ENCODE measurements at regions not wholly inside any gene's neighbourhood (a gene's known extent, or its start where the extent isn't known, plus 50 kb on each side); places are given as distances from the start of the nearest gene placed in this dataset.
"Not testable (repeated sequence)": the region's sequence is repeated elsewhere in the genome, so short reads cannot be mapped to it uniquely, and the experiment has no call there.

GRCh38 chr12:90216020-90216552, 507.4 kb upstream of the ATP2B1 start:
- Histone ChIP-seq H3K9ac (ENCODE audit: insufficient read length) (no peak overlapping the region), H3K4me3 (no peak overlapping the region), H3K27ac (no peak overlapping the region), H3K9me3 (ENCODE audit: low read depth, low read length) (no peaks in the 10 kb centered on the region), H3K36me3 (ENCODE audit: insufficient read depth, low read length) (no peaks in the 10 kb centered on the region)
- TF ChIP-seq EZH2 (IDR thresholded peaks at IDR 0.05): no peak
- TF ChIP-seq FOXP2 (optimal IDR thresholded peaks at IDR 0.05; ENCODE audit: control extremely low read depth, extremely low read length, insufficient read depth): no peak
- TF ChIP-seq POLR2AphosphoS5 (IDR thresholded peaks at IDR 0.05; ENCODE audit: borderline replicate concordance, low read depth, low read length): no peak
- DNase-seq (ENCODE audit: low read depth, low spot score): no peak

- TF ChIP-seq FOXP2 (optimal IDR thresholded peaks at IDR 0.05; ENCODE audit: control extremely low read depth, extremely low read length, insufficient read depth) (no peak), POLR2AphosphoS5 (IDR thresholded peaks at IDR 0.05; ENCODE audit: borderline replicate concordance, low read depth, low read length) (no peak), EZH2 (IDR thresholded peaks at IDR 0.05) (no peak)
- Histone ChIP-seq H3K27ac (no peak overlapping the region), H3K9ac (ENCODE audit: insufficient read length) (no peak overlapping the region), H3K9me3 (ENCODE audit: low read depth, low read length) (no peaks in the 10 kb centered on the region), H3K4me3 (no peak overlapping the region), H3K36me3 (ENCODE audit: insufficient read depth, low read length) (no peaks in the 10 kb centered on the region)
- no peak for DNase-seq (ENCODE audit: low read depth, low spot score)
Observed at GRCh38 chr12:90211017-90211416, 502.4 kb upstream of the ATP2B1 start.

- no peak overlapping the region for H3K27ac ChIP-seq
- H3K9ac ChIP-seq (ENCODE audit: insufficient read length): no peak overlapping the region
- no peak overlapping the region for H3K4me3 ChIP-seq
- TF ChIP-seq EZH2 (IDR thresholded peaks at IDR 0.05): no peak
- no peak for DNase-seq (ENCODE audit: low read depth, low spot score)
- no peaks in the 10 kb centered on the region for H3K9me3 ChIP-seq (ENCODE audit: low read depth, low read length)
- no peaks in the 10 kb centered on the region for H3K36me3 ChIP-seq (ENCODE audit: insufficient read depth, low read length)
Observed at GRCh38 chr12:90209029-90209428, 500.4 kb upstream of the ATP2B1 start.

GRCh38 chr12:90208379-90208778, 499.7 kb upstream of the ATP2B1 start:
- H3K27ac ChIP-seq; H3K4me3 ChIP-seq; H3K9me3 ChIP-seq (ENCODE audit: low read depth, low read length); DNase-seq (ENCODE audit: low read depth, low spot score); H3K9ac ChIP-seq (ENCODE audit: insufficient read length); H3K36me3 ChIP-seq (ENCODE audit: insufficient read depth, low read length): not testable (repeated sequence)

GRCh38 chr12:90207799-90208198, 499.2 kb upstream of the ATP2B1 start:
- no peak for TF ChIP-seq FOXP2 (optimal IDR thresholded peaks at IDR 0.05; ENCODE audit: control extremely low read depth, extremely low read length, insufficient read depth)
- TF ChIP-seq POLR2AphosphoS5 (IDR thresholded peaks at IDR 0.05; ENCODE audit: borderline replicate concordance, low read depth, low read length): no peak
- TF ChIP-seq EZH2 (IDR thresholded peaks at IDR 0.05): no peak
- Histone ChIP-seq H3K36me3 (ENCODE audit: insufficient read depth, low read length) (no peaks in the 10 kb centered on the region), H3K9me3 (ENCODE audit: low read depth, low read length) (no peaks in the 10 kb centered on the region), H3K9ac (ENCODE audit: insufficient read length) (no peak overlapping the region), H3K27ac (no peak overlapping the region), H3K4me3 (no peak overlapping the region)
- no peak for DNase-seq (ENCODE audit: low read depth, low spot score)

- no peak for DNase-seq (ENCODE audit: low read depth, low spot score)
- no peaks in the 10 kb centered on the region for H3K9me3 ChIP-seq (ENCODE audit: low read depth, low read length)
- no peak overlapping the region for H3K27ac ChIP-seq
- H3K9ac ChIP-seq (ENCODE audit: insufficient read length): no peak overlapping the region
- H3K4me3 ChIP-seq: no peak overlapping the region
- TF ChIP-seq POLR2AphosphoS5 (IDR thresholded peaks at IDR 0.05; ENCODE audit: borderline replicate concordance, low read depth, low read length) (no peak), EZH2 (IDR thresholded peaks at IDR 0.05) (no peak)
- no peaks in the 10 kb centered on the region for H3K36me3 ChIP-seq (ENCODE audit: insufficient read depth, low read length)
Observed at GRCh38 chr12:90205165-90205564, 496.5 kb upstream of the ATP2B1 start.

GRCh38 chr12:90203556-90203955, 494.9 kb upstream of the ATP2B1 start:
- H3K9ac ChIP-seq (ENCODE audit: insufficient read length): no peak overlapping the region
- DNase-seq (ENCODE audit: low read depth, low spot score): no peak
- H3K36me3 ChIP-seq (ENCODE audit: insufficient read depth, low read length): no peaks in the 10 kb centered on the region
- no peak overlapping the region for H3K4me3 ChIP-seq
- no peak overlapping the region for H3K27ac ChIP-seq
- TF ChIP-seq EZH2 (IDR thresholded peaks at IDR 0.05): no peak
- no peak for TF ChIP-seq POLR2AphosphoS5 (IDR thresholded peaks at IDR 0.05; ENCODE audit: borderline replicate concordance, low read depth, low read length)
- no peak for TF ChIP-seq FOXP2 (optimal IDR thresholded peaks at IDR 0.05; ENCODE audit: control extremely low read depth, extremely low read length, insufficient read depth)
- H3K9me3 ChIP-seq (ENCODE audit: low read depth, low read length): no peaks in the 10 kb centered on the region

- no peak overlapping the region for H3K27ac ChIP-seq
- no peaks in the 10 kb centered on the region for H3K9me3 ChIP-seq (ENCODE audit: low read depth, low read length)
- TF ChIP-seq EZH2 (IDR thresholded peaks at IDR 0.05) (no peak), FOXP2 (optimal IDR thresholded peaks at IDR 0.05; ENCODE audit: control extremely low read depth, extremely low read length, insufficient read depth) (no peak), POLR2AphosphoS5 (IDR thresholded peaks at IDR 0.05; ENCODE audit: borderline replicate concordance, low read depth, low read length) (no peak)
- H3K9ac ChIP-seq (ENCODE audit: insufficient read length): no peak overlapping the region
- DNase-seq (ENCODE audit: low read depth, low spot score): no peak
- no peaks in the 10 kb centered on the region for H3K36me3 ChIP-seq (ENCODE audit: insufficient read depth, low read length)
- no peak overlapping the region for H3K4me3 ChIP-seq
Observed at GRCh38 chr12:90199006-90199405, 490.4 kb upstream of the ATP2B1 start.

GRCh38 chr12:90193500-90193899, 484.9 kb upstream of the ATP2B1 start:
- Histone ChIP-seq H3K36me3 (ENCODE audit: insufficient read depth, low read length) (no peaks in the 10 kb centered on the region), H3K27ac (no peak overlapping the region), H3K4me3 (no peak overlapping the region), H3K9me3 (ENCODE audit: low read depth, low read length) (no peaks in the 10 kb centered on the region), H3K9ac (ENCODE audit: insufficient read length) (no peak overlapping the region)
- TF ChIP-seq POLR2AphosphoS5 (IDR thresholded peaks at IDR 0.05; ENCODE audit: borderline replicate concordance, low read depth, low read length) (no peak), FOXP2 (optimal IDR thresholded peaks at IDR 0.05; ENCODE audit: control extremely low read depth, extremely low read length, insufficient read depth) (no peak), EZH2 (IDR thresholded peaks at IDR 0.05) (no peak)
- no peak for DNase-seq (ENCODE audit: low read depth, low spot score)
